Keratinocyte (primary cell): ENCODE measurements at regions not wholly inside any gene's neighbourhood (a gene's known extent, or its start where the extent isn't known, plus 50 kb on each side); places are given as distances from the start of the nearest gene placed in this dataset.

Experiments used
- DNase-seq: peaks from one replicate; pipeline ENCODE4 v3.0.0-alpha.2; 2011; ENCODE audit warnings: low read depth, missing footprints, low spot score
- FAIRE-seq: peaks from 2 replicates; lab custom pipeline; 2011; peaks lifted over from hg19 to GRCh38; lab: Jason Lieb, UNC
- H2AFZ ChIP-seq: 2 replicates; pipeline ENCODE4 v1.6.0; 2012; ENCODE audit warnings: low read length, control low read depth, inconsistent platforms; ENCODE audit not compliant: control insufficient read depth
- H3K27ac ChIP-seq: 2 replicates; pipeline ENCODE4 v1.5.1; 2011; ENCODE audit warnings: low read length; ENCODE audit not compliant: control insufficient read depth, insufficient read depth
- H3K27me3 ChIP-seq: 3 replicates; pipeline ENCODE4 v1.6.0; 2011; ENCODE audit warnings: low read length; ENCODE audit not compliant: control insufficient read depth, insufficient read depth; ENCODE audit errors: extremely low read depth
- H3K36me3 ChIP-seq, 2 experiments: 2 replicates in 1 of 2; 3 replicates in 1 of 2; pipeline ENCODE4 v1.5.1; 2011; ENCODE audit warnings: low read length in 2 of 2, mild to moderate bottlenecking in 1 of 2; ENCODE audit not compliant: control insufficient read depth in 2 of 2, insufficient read depth in 2 of 2; ENCODE audit errors: extremely low read depth in 1 of 2
- H3K4me1 ChIP-seq: 3 replicates; pipeline ENCODE4 v1.5.1; 2011; ENCODE audit warnings: low read length; ENCODE audit not compliant: control insufficient read depth, insufficient read depth; ENCODE audit errors: extremely low read depth
- H3K4me2 ChIP-seq: 3 replicates; pipeline ENCODE4 v1.6.0; 2011; ENCODE audit warnings: low read depth, low read length; ENCODE audit not compliant: control insufficient read depth, insufficient read depth; ENCODE audit errors: extremely low read depth
- H3K4me3 ChIP-seq, 3 experiments: fragments of 200-600 bp in 1 of 3; sonication (generic) in 1 of 3; 2 replicates in 2 of 3; 3 replicates in 1 of 3; pipeline ENCODE4 v1.5.1; 2011 to 2016; ENCODE audit warnings: low read length in 3 of 3, mild to moderate bottlenecking in 3 of 3, control low read depth in 2 of 3, inconsistent platforms in 1 of 3, low read depth in 1 of 3, mixed read lengths in 1 of 3, mixed run types in 1 of 3, moderate library complexity in 1 of 3; ENCODE audit not compliant: control insufficient read depth in 2 of 3, insufficient read depth in 2 of 3; ENCODE audit errors: extremely low read depth in 1 of 3
- H3K79me2 ChIP-seq: 2 replicates; pipeline ENCODE4 v1.6.0; 2012; ENCODE audit warnings: low read length; ENCODE audit not compliant: control insufficient read depth, insufficient read depth
- H3K9ac ChIP-seq: 3 replicates; pipeline ENCODE4 v1.6.0; 2011; ENCODE audit warnings: low read length; ENCODE audit not compliant: control insufficient read depth, insufficient read depth; ENCODE audit errors: extremely low read depth
- H3K9me1 ChIP-seq: 3 replicates; pipeline ENCODE4 v1.6.0; 2011; ENCODE audit warnings: low read length; ENCODE audit not compliant: control insufficient read depth, insufficient read depth; ENCODE audit errors: extremely low read depth
- H3K9me3 ChIP-seq: 2 replicates; pipeline ENCODE4 v1.5.1; 2012; ENCODE audit warnings: low read depth, low read length; ENCODE audit not compliant: control insufficient read depth
- H4K20me1 ChIP-seq: 3 replicates; pipeline ENCODE4 v1.6.0; 2011; ENCODE audit warnings: low read length; ENCODE audit not compliant: control insufficient read depth, insufficient read depth; ENCODE audit errors: extremely low read depth
- CTCF ChIP-seq, 3 experiments: IDR thresholded peaks in 1 of 3; conservative IDR thresholded peaks in 1 of 3; optimal IDR thresholded peaks in 1 of 3; 2 replicates in 2 of 3; 3 replicates in 1 of 3; pipeline versions ENCODE3 to v1.5.1; 2011; ENCODE audit warnings: low read length in 3 of 3, mild to moderate bottlenecking in 3 of 3, moderate library complexity in 2 of 3, control low read depth in 1 of 3, inconsistent platforms in 1 of 3; ENCODE audit not compliant: insufficient read depth in 2 of 3; ENCODE audit errors: extremely low read depth in 1 of 3
- EZH2 ChIP-seq: IDR thresholded peaks from one replicate; pipeline ENCODE4 v1.6.1; 2012; ENCODE audit warnings: inconsistent platforms, mild to moderate bottlenecking, low read length, moderate library complexity
- dilution Hi-C: fragments of 300-500 bp; cut with MboI; formaldehyde crosslinking; loops from one replicate; pipeline ENCODE4 v1.7.0; 2020; ENCODE audit warnings: low sequenced_read_pairs; ENCODE audit not compliant: extremely low pct_ligation_motif_present

- no peak overlapping the region for H3K9ac ChIP-seq
- dilution Hi-C loops, result no loop called here
- no peak overlapping the region for H3K4me3 ChIP-seq
- no peaks in the 10 kb centered on the region for H3K27me3 ChIP-seq
- H3K4me1 ChIP-seq, result no peaks in the 10 kb centered on the region
- DNase-seq (no peak), FAIRE-seq (no peak)
- no peaks in the 10 kb centered on the region for H3K79me2 ChIP-seq
- no peaks in the 10 kb centered on the region for H4K20me1 ChIP-seq
- no peaks in the 10 kb centered on the region for H3K36me3 ChIP-seq
- H3K9me3 ChIP-seq, result no peaks in the 10 kb centered on the region
- no peak for TF ChIP-seq CTCF (optimal IDR thresholded peaks at IDR 0.05 in 1 of 3, IDR thresholded peaks at IDR 0.05 in 1 of 3, conservative IDR thresholded peaks at IDR 0.05 in 1 of 3; ENCODE audit: extremely low read depth in 1 of 3, insufficient read depth in 2 of 3, low read length in 3 of 3)
- no peak for TF ChIP-seq EZH2
- no peaks in the 10 kb centered on the region for H3K9me1 ChIP-seq
- no peak overlapping the region for H3K27ac ChIP-seq
- H3K4me2 ChIP-seq, result no peak overlapping the region
- H2AFZ ChIP-seq, result no peak overlapping the region
These were observed 148.8 kb upstream of the ODAD2 start for GRCh38 chr10:28147706-28148105.

- DNase-seq (no peak), FAIRE-seq (no peak)
- Histone ChIP-seq H3K9ac (no peak overlapping the region), H3K27me3 (no peaks in the 10 kb centered on the region), H3K9me1 (no peaks in the 10 kb centered on the region), H3K36me3 (no peaks in the 10 kb centered on the region), H3K9me3 (no peaks in the 10 kb centered on the region), H3K79me2 (no peaks in the 10 kb centered on the region), H3K27ac (no peak overlapping the region), H3K4me1 (no peaks in the 10 kb centered on the region), H3K4me2 (no peak overlapping the region), H4K20me1 (no peaks in the 10 kb centered on the region), H3K4me3 (no peak overlapping the region), H2AFZ (no peak overlapping the region)
- dilution Hi-C loops, result no loop called here
- no peak for TF ChIP-seq EZH2
- TF ChIP-seq CTCF (optimal IDR thresholded peaks at IDR 0.05 in 1 of 3, IDR thresholded peaks at IDR 0.05 in 1 of 3, conservative IDR thresholded peaks at IDR 0.05 in 1 of 3; ENCODE audit: extremely low read depth in 1 of 3, insufficient read depth in 2 of 3, low read length in 3 of 3), result no peak
These were observed 140.3 kb upstream of the ODAD2 start for GRCh38 chr10:28139138-28139537.
